Gastroesophageal sphincter (tissue), 3 donors: ENCODE measurements at regions not wholly inside any gene's neighbourhood (a gene's known extent, or its start where the extent isn't known, plus 50 kb on each side); places are given as distances from the start of the nearest gene placed in this dataset.

ENCODE experiments used
- CTCF ChIP-seq, 4 experiments: fragments of 200-600 bp in 2 of 4; fragments of 450-650 bp in 2 of 4; sonication (generic) in 1 of 4; IDR thresholded peaks; one replicate each; pipeline ENCODE4 v1.5.1; 2017 to 2019; ENCODE audit warnings: antibody characterized with exemption in 4 of 4, mild to moderate bottlenecking in 2 of 4, moderate library complexity in 2 of 4
- POLR2A ChIP-seq, 2 donors: fragments of 450-650 bp; IDR thresholded peaks; one replicate each; pipeline ENCODE4 v1.6.1; 2017; ENCODE audit warnings: antibody characterized with exemption in 2 of 2, mild to moderate bottlenecking in 2 of 2, moderate library complexity in 1 of 2
- POLR2AphosphoS5 ChIP-seq: sonication (generic); formaldehyde crosslinking; IDR thresholded peaks from one replicate; pipeline ENCODE4 v1.6.1; 2017; ENCODE audit warnings: antibody characterized with exemption

DNA sequence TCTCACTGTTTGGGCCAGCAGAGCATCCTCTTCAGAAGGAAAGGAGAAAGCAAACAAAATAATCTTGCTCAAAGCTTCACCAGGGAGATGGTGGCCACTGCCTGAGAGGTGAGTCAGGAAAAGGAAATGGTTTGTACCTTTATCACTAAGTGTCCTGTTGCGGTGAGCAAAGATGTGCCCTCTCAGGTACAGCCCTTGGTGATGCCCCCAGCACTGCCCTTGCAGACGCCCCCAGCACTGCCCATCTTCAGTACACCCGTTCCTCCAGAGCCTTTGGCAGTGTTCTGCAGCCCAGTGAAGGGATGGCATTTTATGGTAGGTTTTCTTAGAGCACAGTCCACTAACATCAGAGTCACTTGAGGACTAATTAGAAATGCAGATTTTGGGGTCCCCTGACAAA is 92.3 kb downstream of the ZNF621 start:
- TF ChIP-seq CTCF (IDR thresholded peaks at IDR 0.05) (no peak), POLR2AphosphoS5 (no peak), POLR2A (IDR thresholded peaks at IDR 0.05) (no peak)
